Type B pancreatic cell (in vitro differentiated cells): ENCODE measurements at regions not wholly inside any gene's neighbourhood (a gene's known extent, or its start where the extent isn't known, plus 50 kb on each side); places are given as distances from the start of the nearest gene placed in this dataset.

Source experiments
- DNase-seq: peaks from one replicate; pipeline ENCODE4 v3.0.0; 2021; ENCODE audit warnings: mixed read lengths; ENCODE audit not compliant: unreplicated experiment; ENCODE audit errors: extremely low spot score
- H3K27ac Mint-ChIP-seq: 2 replicates; pipeline ENCODE4 v1.8.0; 2021; ENCODE audit warnings: mild to moderate bottlenecking, mixed read lengths
- H3K27me3 Mint-ChIP-seq: 2 replicates; pipeline ENCODE4 v1.8.0; 2021; ENCODE audit warnings: mixed read lengths
- H3K36me3 Mint-ChIP-seq: 2 replicates; pipeline ENCODE4 v1.8.0; 2021; ENCODE audit warnings: mixed read lengths
- H3K4me1 Mint-ChIP-seq: one replicate; pipeline ENCODE4 v1.8.0; 2021; ENCODE audit warnings: mixed read lengths; ENCODE audit not compliant: unreplicated experiment
- H3K4me3 Mint-ChIP-seq: 2 replicates; pipeline ENCODE4 v1.8.0; 2021; ENCODE audit warnings: mild to moderate bottlenecking, mixed read lengths
- H3K9me3 Mint-ChIP-seq: 2 replicates; pipeline ENCODE4 v1.8.0; 2021; ENCODE audit warnings: mixed read lengths
- CTCF ChIP-seq: fragments of 200-600 bp; sonication (generic); conservative IDR thresholded peaks from 2 replicates; pipeline ENCODE4 v1.5.0; 2021; ENCODE audit warnings: antibody characterized with exemption, mild to moderate bottlenecking

DNA sequence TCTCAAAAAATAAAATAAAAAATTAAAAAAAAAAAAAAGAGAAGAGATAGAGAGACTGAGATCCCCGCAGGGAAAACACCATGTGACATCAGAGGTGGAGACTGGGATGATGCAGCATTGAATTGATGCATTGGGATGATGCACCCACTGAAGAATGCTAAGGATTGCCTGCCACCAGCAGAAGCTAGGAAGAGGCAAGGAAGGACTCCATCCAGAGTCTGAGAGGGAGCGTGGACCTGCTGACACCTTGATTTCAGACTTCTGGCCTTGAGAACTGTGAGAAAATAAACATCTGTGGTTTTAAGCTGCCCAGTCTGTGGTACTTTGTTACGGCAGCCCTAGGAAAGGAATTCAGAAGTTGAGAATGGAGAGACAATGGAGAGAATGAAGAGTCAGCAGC lies 89.8 kb upstream of the PRPS1L1 start:
- H3K4me1 Mint-ChIP-seq, result no peaks in the 10 kb centered on the region
- no peak for TF ChIP-seq CTCF
- no peaks in the 10 kb centered on the region for H3K36me3 Mint-ChIP-seq
- no peak for DNase-seq
- no peak overlapping the region for H3K4me3 Mint-ChIP-seq
- H3K27ac Mint-ChIP-seq, result no peak overlapping the region
- H3K27me3 Mint-ChIP-seq, result peaks cover 8% of the 10 kb centered on the region
- no peaks in the 10 kb centered on the region for H3K9me3 Mint-ChIP-seq

DNA sequence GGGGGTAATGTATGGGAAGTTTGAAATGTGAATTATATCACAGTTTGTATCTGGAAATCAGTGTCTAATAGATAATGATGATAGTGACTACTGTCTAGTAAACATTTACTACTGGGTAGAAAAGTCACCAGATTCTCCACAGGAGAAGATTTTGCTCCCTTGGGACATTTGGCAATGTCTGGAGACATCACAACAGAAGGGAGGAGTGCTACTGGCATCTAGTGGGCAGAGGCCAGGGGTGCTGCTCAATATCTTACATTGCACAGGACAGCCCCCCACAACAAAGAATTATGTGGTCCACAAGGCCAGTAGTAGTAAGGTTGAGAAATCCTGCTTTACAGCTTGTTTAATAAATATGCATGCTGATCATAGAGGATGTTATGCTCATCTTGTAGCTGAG lies 92.3 kb upstream of the PRPS1L1 start:
- peaks cover 8% of the 10 kb centered on the region for H3K4me1 Mint-ChIP-seq
- H3K4me3 Mint-ChIP-seq, result no peak overlapping the region
- H3K36me3 Mint-ChIP-seq, result no peaks in the 10 kb centered on the region
- peak; percentile 55 for TF ChIP-seq CTCF
- H3K27me3 Mint-ChIP-seq, result peaks cover 5% of the 10 kb centered on the region
- no peak overlapping the region for H3K27ac Mint-ChIP-seq
- H3K9me3 Mint-ChIP-seq, result peaks cover 4% of the 10 kb centered on the region
- no peak for DNase-seq

GRCh38 chr7:18123508-18124239 lies 96.0 kb upstream of the PRPS1L1 start:
- Mint-ChIP-seq H3K9me3 (peaks cover 4% of the 10 kb centered on the region), H3K4me1 (peaks cover 15% of the 10 kb centered on the region), H3K27me3 (peaks cover 5% of the 10 kb centered on the region), H3K27ac (no peak overlapping the region), H3K4me3 (no peak overlapping the region), H3K36me3 (no peaks in the 10 kb centered on the region)
- no peak for TF ChIP-seq CTCF
- DNase-seq, result no peak

DNA sequence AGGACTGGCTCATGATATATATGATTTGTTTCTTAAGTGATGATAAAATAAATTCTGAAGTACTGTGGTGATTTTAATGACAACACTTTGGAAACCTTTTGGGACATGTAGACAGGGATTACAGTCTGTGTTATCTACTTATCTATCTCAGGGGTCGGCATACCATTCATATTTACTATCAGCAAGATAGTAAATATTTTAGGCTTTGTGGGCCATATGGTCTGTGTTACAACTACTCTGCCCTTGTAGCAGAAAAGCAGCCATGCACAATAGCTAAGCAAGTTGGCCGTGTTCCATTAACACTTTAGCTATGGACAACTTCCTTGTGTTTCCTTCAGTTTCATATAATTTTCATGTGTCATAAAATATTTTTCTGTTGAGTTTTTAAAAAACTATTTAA lies 97.8 kb upstream of the PRPS1L1 start:
- Mint-ChIP-seq H3K9me3 (peaks cover 4% of the 10 kb centered on the region), H3K4me3 (no peak overlapping the region), H3K27ac (no peak overlapping the region), H3K36me3 (no peaks in the 10 kb centered on the region), H3K4me1 (peaks cover 18% of the 10 kb centered on the region), H3K27me3 (no peaks in the 10 kb centered on the region)
- no peak for DNase-seq
- no peak for TF ChIP-seq CTCF

DNA sequence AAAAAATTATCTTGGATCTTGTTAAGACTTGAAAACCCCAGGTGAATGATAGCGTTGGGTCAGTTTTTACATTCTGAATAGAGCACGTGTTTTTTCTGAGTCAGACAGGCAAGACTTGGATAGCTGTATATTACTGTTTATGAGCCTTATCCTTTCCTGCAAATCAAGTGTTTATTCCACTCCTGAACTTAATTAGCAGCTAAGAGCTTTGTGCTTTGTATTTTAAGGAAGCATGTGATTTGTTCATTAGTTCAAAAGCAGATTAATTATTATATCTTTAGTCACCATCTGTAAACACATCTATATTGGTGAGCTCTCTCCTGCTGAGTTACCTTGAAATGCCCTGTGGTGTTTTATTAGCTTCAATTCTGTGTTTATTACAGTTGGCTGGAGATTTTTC lies 98.6 kb upstream of the PRPS1L1 start:
- Mint-ChIP-seq H3K36me3 (no peaks in the 10 kb centered on the region), H3K27ac (no peak overlapping the region), H3K4me3 (no peak overlapping the region), H3K9me3 (peaks cover 4% of the 10 kb centered on the region), H3K27me3 (no peaks in the 10 kb centered on the region), H3K4me1 (peaks cover 18% of the 10 kb centered on the region)
- no peak for DNase-seq
- TF ChIP-seq CTCF, result no peak
